Calu3 (cell line): ENCODE measurements at regions not wholly inside any gene's neighbourhood (a gene's known extent, or its start where the extent isn't known, plus 50 kb on each side); places are given as distances from the start of the nearest gene placed in this dataset.
"Not testable (repeated sequence)": the region's sequence is repeated elsewhere in the genome, so short reads cannot be mapped to it uniquely, and the experiment has no call there.

ENCODE experiments used
- BruUV-seq: library from RNA; stranded (reverse); fragments of 400-500 nt; replicated peaks from 2 replicates; lab custom pipeline; 2021; lab: Mats Ljungman, UMichigan
- CTCF ChIA-PET: fragments of 300-600 bp; sonication (Branson Sonifier 250); formaldehyde crosslinking; loops from one replicate; lab custom pipeline; 2022; ENCODE audit warnings: antibody characterized with exemption; lab: Charles Lee
- DNase-seq: peaks from one replicate; pipeline ENCODE4 v3.0.0; 2022
- H3K27ac Mint-ChIP-seq: one replicate; pipeline ENCODE4 v1.8.0; 2022; ENCODE audit warnings: mixed read lengths; ENCODE audit not compliant: unreplicated experiment
- H3K27me3 Mint-ChIP-seq: one replicate; pipeline ENCODE4 v1.8.0; 2022; ENCODE audit warnings: mixed read lengths; ENCODE audit not compliant: unreplicated experiment
- H3K36me3 Mint-ChIP-seq: one replicate; pipeline ENCODE4 v1.8.0; 2022; ENCODE audit warnings: mild to moderate bottlenecking, moderate library complexity, mixed read lengths; ENCODE audit not compliant: insufficient read depth, unreplicated experiment
- H3K4me1 Mint-ChIP-seq: one replicate; pipeline ENCODE4 v1.8.0; 2022; ENCODE audit warnings: mild to moderate bottlenecking, low read depth, mixed read lengths; ENCODE audit not compliant: unreplicated experiment
- H3K4me3 Mint-ChIP-seq: one replicate; pipeline ENCODE4 v1.8.0; 2022; ENCODE audit warnings: mild to moderate bottlenecking, low read depth, moderate library complexity, mixed read lengths; ENCODE audit not compliant: unreplicated experiment
- H3K9me3 Mint-ChIP-seq: one replicate; pipeline ENCODE4 v1.8.0; 2022; ENCODE audit warnings: low read depth, mixed read lengths; ENCODE audit not compliant: unreplicated experiment
- CTCF ChIP-seq: fragments of 200-600 bp; IDR thresholded peaks from one replicate; pipeline ENCODE4 v1.8.0; 2022; ENCODE audit warnings: antibody characterized with exemption; ENCODE audit not compliant: unreplicated experiment
- intact Hi-C: fragments of 100-400 bp; cut with micrococcal nuclease; formaldehyde crosslinking; loops from one replicate; pipeline ENCODE4 v1.10.0; 2022; ENCODE audit not compliant: unreplicated experiment

- DNase-seq, H3K36me3 Mint-ChIP-seq, intact Hi-C loops, H3K9me3 Mint-ChIP-seq, H3K27ac Mint-ChIP-seq, H3K27me3 Mint-ChIP-seq, H3K4me3 Mint-ChIP-seq, BruUV-seq, CTCF ChIA-PET: not testable (repeated sequence)
- peaks cover 15% of the 10 kb centered on the region for H3K4me1 Mint-ChIP-seq
These were observed 198.4 kb downstream of the LAT start for GRCh38 chr16:29182940-29183868.

GRCh38 chr16:29182501-29182900 lies 197.6 kb downstream of the LAT start:
- no TSS peak for BruUV-seq
- H3K27me3 Mint-ChIP-seq, result peaks cover 10% of the 10 kb centered on the region
- no peak for TF ChIP-seq CTCF
- intact Hi-C loops, result no loop called here
- DNase-seq, result no peak
- H3K27ac Mint-ChIP-seq, result no peak overlapping the region
- H3K4me1 Mint-ChIP-seq, result peaks cover 22% of the 10 kb centered on the region
- H3K9me3 Mint-ChIP-seq, result no peaks in the 10 kb centered on the region
- H3K4me3 Mint-ChIP-seq, result no peak overlapping the region
- CTCF ChIA-PET, result no interaction called here
- peaks cover 4% of the 10 kb centered on the region for H3K36me3 Mint-ChIP-seq

- BruUV-seq, H3K27ac Mint-ChIP-seq, H3K4me3 Mint-ChIP-seq, CTCF ChIA-PET, H3K36me3 Mint-ChIP-seq, intact Hi-C loops, H3K9me3 Mint-ChIP-seq, DNase-seq: not testable (repeated sequence)
- Mint-ChIP-seq H3K4me1 (peaks cover 24% of the 10 kb centered on the region), H3K27me3 (peaks cover 14% of the 10 kb centered on the region)
These were observed 197.1 kb downstream of the LAT start for GRCh38 chr16:29181921-29182411.

- H3K27ac Mint-ChIP-seq, H3K4me3 Mint-ChIP-seq, H3K9me3 Mint-ChIP-seq, BruUV-seq, CTCF ChIA-PET, DNase-seq, intact Hi-C loops, H3K36me3 Mint-ChIP-seq: not testable (repeated sequence)
- peaks cover 24% of the 10 kb centered on the region for H3K4me1 Mint-ChIP-seq
- H3K27me3 Mint-ChIP-seq, result peaks cover 14% of the 10 kb centered on the region
These were observed 196.5 kb downstream of the LAT start for GRCh38 chr16:29181254-29181780.

- H3K27ac Mint-ChIP-seq, BruUV-seq: not testable (repeated sequence)
These were observed 195.4 kb downstream of the LAT start for GRCh38 chr16:29180206-29180600.

GRCh38 chr16:29179401-29180205 lies 194.8 kb downstream of the LAT start:
- H3K27ac Mint-ChIP-seq, H3K4me3 Mint-ChIP-seq, BruUV-seq, intact Hi-C loops, DNase-seq, H3K9me3 Mint-ChIP-seq, H3K36me3 Mint-ChIP-seq, CTCF ChIA-PET: not testable (repeated sequence)
- Mint-ChIP-seq H3K27me3 (peaks cover 18% of the 10 kb centered on the region), H3K4me1 (peaks cover 18% of the 10 kb centered on the region)

More at GRCh38 chr16:29180206-29180600, 195.4 kb downstream of the LAT start:
- CTCF ChIA-PET, H3K4me3 Mint-ChIP-seq, intact Hi-C loops, DNase-seq, H3K36me3 Mint-ChIP-seq, H3K9me3 Mint-ChIP-seq: not testable (repeated sequence)
- H3K27me3 Mint-ChIP-seq, result peaks cover 14% of the 10 kb centered on the region
- peaks cover 24% of the 10 kb centered on the region for H3K4me1 Mint-ChIP-seq

GRCh38 chr16:29177888-29178726 lies 193.3 kb downstream of the LAT start:
- Mint-ChIP-seq H3K27me3 (peaks cover 33% of the 10 kb centered on the region), H3K4me1 (peaks cover 15% of the 10 kb centered on the region), H3K27ac (peak overlapping the region; percentile 54)
- H3K4me3 Mint-ChIP-seq, H3K9me3 Mint-ChIP-seq, CTCF ChIA-PET, H3K36me3 Mint-ChIP-seq, BruUV-seq, DNase-seq, intact Hi-C loops: not testable (repeated sequence)
